ENCODE measurements at regions not wholly inside any gene's neighbourhood (a gene's known extent, or its start where the extent isn't known, plus 50 kb on each side); places are given as distances from the start of the nearest gene placed in this dataset.
"Not testable (repeated sequence)": the region's sequence is repeated elsewhere in the genome, so short reads cannot be mapped to it uniquely, and the experiment has no call there.

GRCh38 chr6:125640441-125641150, 108.8 kb upstream of the HEY2 start:
- Histone ChIP-seq H3K27me3 (ENCODE audit: control insufficient read depth, insufficient read depth, low read length) (no peaks in the 10 kb centered on the region), H3K9me3 (ENCODE audit: control insufficient read depth, low read depth, low read length) (peaks cover 3% of the 10 kb centered on the region), H3K4me3 (ENCODE audit: low read length) (no peak overlapping the region), H3K27ac (ENCODE audit: low read length) (no peak overlapping the region), H3K36me3 (ENCODE audit: control insufficient read depth, insufficient read depth, low read length) (no peaks in the 10 kb centered on the region), H3K4me1 (ENCODE audit: control insufficient read depth, insufficient read depth, low read length) (no peaks in the 10 kb centered on the region)
- WGBS (ENCODE audit: insufficient coverage, low lambda C conversion rate) = no CpG with 5 or more reads among the region's 5 CpGs
- DNase-seq = no peak

GRCh38 chr6:125643967-125644661, 105.3 kb upstream of the HEY2 start:
- H3K27ac ChIP-seq (ENCODE audit: low read length); H3K4me3 ChIP-seq (ENCODE audit: low read length); H3K9me3 ChIP-seq (ENCODE audit: control insufficient read depth, low read depth, low read length); H3K27me3 ChIP-seq (ENCODE audit: control insufficient read depth, insufficient read depth, low read length); DNase-seq; H3K4me1 ChIP-seq (ENCODE audit: control insufficient read depth, insufficient read depth, low read length); H3K36me3 ChIP-seq (ENCODE audit: control insufficient read depth, insufficient read depth, low read length): not testable (repeated sequence)
- WGBS (ENCODE audit: insufficient coverage, low lambda C conversion rate) = no CpG with 5 or more reads among the region's 27 CpGs

- Histone ChIP-seq H3K4me1 (ENCODE audit: control insufficient read depth, insufficient read depth, low read length) (no peaks in the 10 kb centered on the region), H3K9me3 (ENCODE audit: control insufficient read depth, low read depth, low read length) (peaks cover 3% of the 10 kb centered on the region), H3K27ac (ENCODE audit: low read length) (no peak overlapping the region), H3K36me3 (ENCODE audit: control insufficient read depth, insufficient read depth, low read length) (no peaks in the 10 kb centered on the region), H3K27me3 (ENCODE audit: control insufficient read depth, insufficient read depth, low read length) (no peaks in the 10 kb centered on the region), H3K4me3 (ENCODE audit: low read length) (no peak overlapping the region)
- DNase-seq = no peak
- no CpG with 5 or more reads among the region's 4 CpGs for WGBS (ENCODE audit: insufficient coverage, low lambda C conversion rate)
These were observed 102.0 kb upstream of the HEY2 start for GRCh38 chr6:125647391-125647790.

DNA sequence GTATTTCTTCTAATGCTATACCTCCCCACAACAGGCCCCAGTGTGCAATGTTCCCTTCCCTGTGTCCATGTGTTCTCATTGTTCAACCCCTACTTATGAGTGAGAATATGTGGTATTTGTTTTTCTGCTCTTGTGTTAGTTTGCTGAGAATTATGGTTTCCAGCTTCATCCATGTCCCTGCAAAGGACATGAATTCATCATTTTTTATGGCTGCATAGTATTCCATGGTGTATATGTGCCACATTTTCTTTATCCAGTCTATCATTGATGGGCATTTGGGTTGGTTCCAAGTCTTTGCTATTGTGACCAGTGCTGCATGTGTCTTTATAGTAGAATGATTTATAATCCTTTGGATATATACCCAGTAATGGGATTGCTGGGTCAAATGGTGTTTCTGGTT, 95.7 kb upstream of the HEY2 start:
- H3K4me1 ChIP-seq (ENCODE audit: control insufficient read depth, insufficient read depth, low read length); DNase-seq; H3K36me3 ChIP-seq (ENCODE audit: control insufficient read depth, insufficient read depth, low read length); H3K4me3 ChIP-seq (ENCODE audit: low read length); H3K27me3 ChIP-seq (ENCODE audit: control insufficient read depth, insufficient read depth, low read length); H3K9me3 ChIP-seq (ENCODE audit: control insufficient read depth, low read depth, low read length); H3K27ac ChIP-seq (ENCODE audit: low read length): not testable (repeated sequence)

- no CpG with 5 or more reads among the region's 1 CpG for WGBS (ENCODE audit: insufficient coverage, low lambda C conversion rate)
- no peaks in the 10 kb centered on the region for H3K4me1 ChIP-seq (ENCODE audit: control insufficient read depth, insufficient read depth, low read length)
These were observed 93.9 kb upstream of the HEY2 start for GRCh38 chr6:125655511-125655910.

DNA sequence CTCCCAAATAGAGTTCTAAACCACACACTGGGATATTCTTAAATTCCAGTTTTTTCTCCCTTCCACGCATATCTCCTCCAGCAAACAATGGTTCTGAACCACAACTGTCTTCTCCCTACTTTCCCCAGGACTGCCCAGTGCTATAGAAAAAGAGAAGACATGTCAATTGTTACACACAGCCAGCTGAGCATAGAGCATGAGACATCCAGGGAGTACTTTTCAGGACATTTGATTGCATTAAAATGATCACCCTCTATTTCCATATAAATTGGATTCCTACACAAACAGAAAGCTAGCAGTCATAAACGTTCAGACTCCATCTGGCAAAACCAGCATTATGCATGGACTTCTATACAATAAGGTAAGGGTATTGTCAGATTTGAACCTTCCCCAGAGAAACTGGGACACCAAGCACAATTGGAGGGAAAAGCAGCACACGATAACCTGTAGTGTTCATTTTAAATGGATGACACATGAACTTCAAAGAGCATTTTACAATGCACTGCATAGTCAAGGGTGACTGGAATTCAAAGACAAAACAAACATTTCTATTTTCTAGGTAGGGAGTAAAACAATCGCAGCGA, 93.1 kb upstream of the HEY2 start:
- no peaks in the 10 kb centered on the region for H3K36me3 ChIP-seq (ENCODE audit: control insufficient read depth, insufficient read depth, low read length)
- DNase-seq = no peak
- no peaks in the 10 kb centered on the region for H3K27me3 ChIP-seq (ENCODE audit: control insufficient read depth, insufficient read depth, low read length)
- H3K4me1 ChIP-seq (ENCODE audit: control insufficient read depth, insufficient read depth, low read length) = no peaks in the 10 kb centered on the region
- H3K9me3 ChIP-seq (ENCODE audit: control insufficient read depth, low read depth, low read length) = no peaks in the 10 kb centered on the region
- no peak overlapping the region for H3K27ac ChIP-seq (ENCODE audit: low read length)
- 63% methylated on average over 2 of the region's 5 CpGs for WGBS (ENCODE audit: insufficient coverage, low lambda C conversion rate)
- no peak overlapping the region for H3K4me3 ChIP-seq (ENCODE audit: low read length)

More at GRCh38 chr6:125655511-125655910, 93.9 kb upstream of the HEY2 start:
- Histone ChIP-seq H3K4me3 (ENCODE audit: low read length) (no peak overlapping the region), H3K27me3 (ENCODE audit: control insufficient read depth, insufficient read depth, low read length) (no peaks in the 10 kb centered on the region), H3K36me3 (ENCODE audit: control insufficient read depth, insufficient read depth, low read length) (no peaks in the 10 kb centered on the region), H3K27ac (ENCODE audit: low read length) (no peak overlapping the region), H3K9me3 (ENCODE audit: control insufficient read depth, low read depth, low read length) (no peaks in the 10 kb centered on the region)
- no peak for DNase-seq

- no peak overlapping the region for H3K4me3 ChIP-seq (ENCODE audit: low read length)
- 80% methylated on average over 1 of the region's 5 CpGs for WGBS (ENCODE audit: insufficient coverage, low lambda C conversion rate)
- DNase-seq = no peak
These were observed 91.3 kb upstream of the HEY2 start for GRCh38 chr6:125658136-125658535.

DNA sequence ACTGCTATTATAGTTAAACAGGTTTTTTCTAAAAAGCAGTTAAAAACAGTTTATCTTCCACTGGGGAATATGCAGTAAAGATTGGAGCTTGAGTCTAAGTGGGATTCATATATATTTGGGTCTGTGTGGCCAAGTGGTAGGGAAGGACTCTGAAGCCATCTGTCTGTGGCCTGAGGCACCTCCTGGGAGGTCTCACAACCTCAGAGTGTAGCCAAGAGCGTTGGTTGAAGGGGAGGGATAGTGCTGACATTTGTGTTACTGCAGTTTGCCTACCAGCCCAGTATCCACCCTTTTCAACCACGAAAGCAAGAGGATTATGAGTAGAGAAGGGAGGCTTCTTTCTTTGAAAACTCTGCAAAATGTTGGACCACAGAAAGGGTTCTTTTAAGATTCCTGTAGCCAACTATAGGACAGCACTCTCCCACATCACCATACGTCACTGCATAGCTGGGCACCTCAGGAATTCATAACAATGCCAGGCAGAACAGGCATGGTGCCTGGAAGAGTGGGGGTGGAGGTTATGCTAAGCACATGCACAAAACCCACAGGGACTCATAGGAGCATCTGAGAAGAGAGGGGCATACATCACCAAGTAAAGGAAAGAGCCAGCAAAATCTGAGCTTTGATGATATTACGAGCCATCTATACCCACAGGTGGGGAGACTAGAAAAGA, 90.5 kb upstream of the HEY2 start:
- no CpG with 5 or more reads among the region's 4 CpGs for WGBS (ENCODE audit: insufficient coverage, low lambda C conversion rate)
- Histone ChIP-seq H3K36me3 (ENCODE audit: control insufficient read depth, insufficient read depth, low read length) (no peaks in the 10 kb centered on the region), H3K4me3 (ENCODE audit: low read length) (no peak overlapping the region), H3K27me3 (ENCODE audit: control insufficient read depth, insufficient read depth, low read length) (no peaks in the 10 kb centered on the region), H3K4me1 (ENCODE audit: control insufficient read depth, insufficient read depth, low read length) (no peaks in the 10 kb centered on the region), H3K9me3 (ENCODE audit: control insufficient read depth, low read depth, low read length) (no peaks in the 10 kb centered on the region), H3K27ac (ENCODE audit: low read length) (no peak overlapping the region)
- DNase-seq = peak in 1 of 2 donors; percentile 5

More at GRCh38 chr6:125658136-125658535, 91.3 kb upstream of the HEY2 start:
- Histone ChIP-seq H3K27me3 (ENCODE audit: control insufficient read depth, insufficient read depth, low read length) (no peaks in the 10 kb centered on the region), H3K27ac (ENCODE audit: low read length) (no peak overlapping the region), H3K36me3 (ENCODE audit: control insufficient read depth, insufficient read depth, low read length) (no peaks in the 10 kb centered on the region), H3K9me3 (ENCODE audit: control insufficient read depth, low read depth, low read length) (no peaks in the 10 kb centered on the region), H3K4me1 (ENCODE audit: control insufficient read depth, insufficient read depth, low read length) (no peaks in the 10 kb centered on the region)

DNA sequence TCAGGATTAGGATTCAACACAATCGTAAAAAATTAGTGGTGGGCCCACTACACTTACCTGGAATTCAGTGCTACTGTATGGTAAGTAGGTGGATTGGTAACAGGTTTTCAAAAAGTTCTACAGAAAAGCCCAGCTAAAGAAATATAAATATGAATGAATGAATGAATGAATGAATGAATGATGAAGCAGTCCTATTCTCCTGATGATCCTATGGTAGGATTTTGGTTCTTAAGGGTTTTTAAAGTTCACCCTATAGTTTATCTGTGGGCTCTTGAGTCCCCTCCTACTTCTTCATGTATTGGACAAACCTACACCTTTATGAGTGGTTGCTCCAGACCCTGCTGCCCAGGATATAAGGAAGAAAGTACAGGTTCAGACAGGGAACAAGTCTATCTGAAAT, 89.5 kb upstream of the HEY2 start:
- no peaks in the 10 kb centered on the region for H3K4me1 ChIP-seq (ENCODE audit: control insufficient read depth, insufficient read depth, low read length)
- no peaks in the 10 kb centered on the region for H3K36me3 ChIP-seq (ENCODE audit: control insufficient read depth, insufficient read depth, low read length)
- no peaks in the 10 kb centered on the region for H3K9me3 ChIP-seq (ENCODE audit: control insufficient read depth, low read depth, low read length)
- no peak overlapping the region for H3K27ac ChIP-seq (ENCODE audit: low read length)
- no peak for DNase-seq
- H3K27me3 ChIP-seq (ENCODE audit: control insufficient read depth, insufficient read depth, low read length) = no peaks in the 10 kb centered on the region
- 100% methylated on average over 1 of the region's 1 CpG for WGBS (ENCODE audit: insufficient coverage, low lambda C conversion rate)
- H3K4me3 ChIP-seq (ENCODE audit: low read length) = no peak overlapping the region

- no peaks in the 10 kb centered on the region for H3K36me3 ChIP-seq (ENCODE audit: control insufficient read depth, insufficient read depth, low read length)
- 80% methylated on average over 1 of the region's 4 CpGs for WGBS (ENCODE audit: insufficient coverage, low lambda C conversion rate)
These were observed 87.1 kb upstream of the HEY2 start for GRCh38 chr6:125662296-125662695.

More at GRCh38 chr6:125662296-125662695, 87.1 kb upstream of the HEY2 start:
- Histone ChIP-seq H3K27me3 (ENCODE audit: control insufficient read depth, insufficient read depth, low read length) (no peaks in the 10 kb centered on the region), H3K4me1 (ENCODE audit: control insufficient read depth, insufficient read depth, low read length) (no peaks in the 10 kb centered on the region), H3K4me3 (ENCODE audit: low read length) (no peak overlapping the region), H3K27ac (ENCODE audit: low read length) (no peak overlapping the region), H3K9me3 (ENCODE audit: control insufficient read depth, low read depth, low read length) (no peaks in the 10 kb centered on the region)
- no peak for DNase-seq
